GM21360 (cell line): ENCODE measurements at regions not wholly inside any gene's neighbourhood (a gene's known extent, or its start where the extent isn't known, plus 50 kb on each side); places are given as distances from the start of the nearest gene placed in this dataset.
"Not testable (repeated sequence)": the region's sequence is repeated elsewhere in the genome, so short reads cannot be mapped to it uniquely, and the experiment has no call there.

Source experiments
- ATAC-seq: cut with Tn5 transposase; IDR thresholded peaks from one replicate; pipeline ENCODE4 v1.9.1; 2021; ENCODE audit warnings: mild to moderate bottlenecking, moderate library complexity; ENCODE audit not compliant: unreplicated experiment

- ATAC-seq, result no peak
Measured at GRCh38 chr18:35826477-35826876, 146.0 kb upstream of the RMP24 start.

- no peak for ATAC-seq
Measured at GRCh38 chr18:35827275-35827902, 145.1 kb upstream of the RMP24 start.

GRCh38 chr18:35827903-35828275 lies 144.6 kb upstream of the RMP24 start:
- ATAC-seq, result no peak

GRCh38 chr18:35828591-35828990 lies 143.9 kb upstream of the RMP24 start:
- no peak for ATAC-seq

GRCh38 chr18:35835366-35835765 lies 137.1 kb upstream of the RMP24 start:
- ATAC-seq, result no peak

- ATAC-seq, result peak; percentile 95
Measured at GRCh38 chr18:35835833-35836232, 136.6 kb upstream of the RMP24 start.

- ATAC-seq, result no peak
Measured at GRCh38 chr18:35836932-35837331, 135.5 kb upstream of the RMP24 start.

GRCh38 chr18:35837922-35838496 lies 134.5 kb upstream of the RMP24 start:
- ATAC-seq, result no peak

GRCh38 chr18:35841283-35841682 lies 131.2 kb upstream of the RMP24 start:
- no peak for ATAC-seq

- ATAC-seq, result no peak
Measured at GRCh38 chr18:35842536-35842935, 129.9 kb upstream of the RMP24 start.

GRCh38 chr18:35848321-35848720 lies 124.2 kb upstream of the RMP24 start:
- not testable (repeated sequence) for ATAC-seq

GRCh38 chr18:35849241-35849640 lies 123.2 kb upstream of the RMP24 start:
- not testable (repeated sequence) for ATAC-seq

- no peak for ATAC-seq
Measured at GRCh38 chr18:35851286-35851970, 121.1 kb upstream of the RMP24 start.

GRCh38 chr18:35852786-35853185 lies 119.7 kb upstream of the RMP24 start:
- no peak for ATAC-seq

- ATAC-seq, result no peak
Measured at GRCh38 chr18:35854095-35854494, 118.4 kb upstream of the RMP24 start.

GRCh38 chr18:35856178-35856577 lies 116.3 kb upstream of the RMP24 start:
- ATAC-seq, result no peak

- not testable (repeated sequence) for ATAC-seq
Measured at GRCh38 chr18:35856721-35857120, 115.8 kb upstream of the RMP24 start.

- not testable (repeated sequence) for ATAC-seq
Measured at GRCh38 chr18:35857581-35857980, 114.9 kb upstream of the RMP24 start.

- ATAC-seq, result no peak
Measured at GRCh38 chr18:35861367-35862118, 110.9 kb upstream of the RMP24 start.

- ATAC-seq, result no peak
Measured at GRCh38 chr18:35862119-35862640, 110.3 kb upstream of the RMP24 start.

GRCh38 chr18:35864916-35865315 lies 107.6 kb upstream of the RMP24 start:
- ATAC-seq, result no peak
